ENCODE measurements at regions not wholly inside any gene's neighbourhood (a gene's known extent, or its start where the extent isn't known, plus 50 kb on each side); places are given as distances from the start of the nearest gene placed in this dataset.

DNA sequence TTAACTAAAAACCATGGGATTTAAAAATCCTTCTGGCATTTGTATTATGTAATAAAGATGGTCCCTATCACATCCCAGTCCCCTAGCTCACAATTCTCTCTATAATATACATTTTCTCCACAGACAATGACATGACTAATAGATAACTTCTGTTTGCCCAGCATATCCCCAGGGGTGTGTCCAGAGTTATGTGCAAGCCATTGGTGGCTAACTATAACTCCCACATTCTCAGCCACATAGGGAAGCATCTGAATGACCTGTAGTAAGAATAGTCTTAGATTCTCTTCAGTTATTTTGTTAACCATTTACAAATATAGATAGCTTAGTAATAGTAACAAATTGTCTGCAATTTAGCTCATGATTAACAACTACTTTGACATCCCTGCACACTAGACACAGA, 52.2 kb upstream of the RBSN start:
- DNase-seq (ENCODE audit: low spot score), result peak; percentile 4

- DNase-seq (ENCODE audit: low spot score), result no peak
These were observed 53.2 kb upstream of the RBSN start for GRCh38 chr3:15152184-15152583.

- DNase-seq (ENCODE audit: low spot score), result no peak
These were observed 52.9 kb upstream of the CAPN7 start for GRCh38 chr3:15153103-15153502.

DNA sequence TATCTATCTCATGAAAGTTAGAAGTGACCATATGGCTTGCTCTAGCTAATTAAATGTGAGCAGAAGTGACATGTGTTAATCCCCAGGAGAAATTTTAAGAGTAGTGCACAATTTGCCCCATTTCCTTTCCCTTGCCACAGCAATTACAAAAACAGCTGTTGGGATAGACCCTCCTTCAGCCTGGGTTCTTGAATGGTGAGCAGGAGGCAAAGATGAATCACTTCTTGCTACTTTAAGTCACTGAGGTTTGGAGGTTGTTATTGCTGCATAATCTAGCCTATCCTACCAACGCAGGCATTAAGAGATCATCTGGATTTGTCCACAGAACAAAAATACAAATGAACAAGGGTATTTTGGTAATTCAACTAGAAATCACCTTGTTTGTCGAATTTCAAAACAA, 51.7 kb upstream of the CAPN7 start:
- DNase-seq (ENCODE audit: low spot score), result no peak

DNA sequence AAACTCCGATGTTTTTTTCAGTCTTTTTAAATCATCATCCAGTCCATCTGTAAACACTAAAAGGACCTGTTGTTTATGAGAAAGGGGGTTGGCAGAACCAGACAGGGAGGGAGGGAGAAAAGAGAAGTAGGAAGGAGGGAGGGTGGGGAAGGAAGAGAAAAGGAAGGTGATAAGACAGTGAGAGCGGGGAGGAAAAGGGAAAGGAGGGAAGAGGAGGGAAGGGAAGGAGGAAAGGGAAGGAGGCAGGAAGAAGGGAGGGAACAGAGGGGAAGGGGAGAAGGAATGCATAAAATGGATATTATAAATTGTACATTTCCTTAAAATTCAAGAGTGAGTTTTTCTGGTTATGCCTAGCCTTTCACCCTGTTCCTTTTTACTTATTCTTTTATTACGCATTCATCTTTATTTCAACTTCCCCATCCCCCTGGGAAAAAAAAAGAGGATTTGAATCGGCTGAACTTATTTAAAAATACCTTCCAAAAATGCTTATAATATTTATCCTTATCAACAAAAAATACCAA, 50.1 kb upstream of the CAPN7 start:
- no peak for DNase-seq (ENCODE audit: low spot score)
